ENCODE measurements at regions not wholly inside any gene's neighbourhood (a gene's known extent, or its start where the extent isn't known, plus 50 kb on each side); places are given as distances from the start of the nearest gene placed in this dataset.
"Not testable (repeated sequence)": the region's sequence is repeated elsewhere in the genome, so short reads cannot be mapped to it uniquely, and the experiment has no call there.

DNA sequence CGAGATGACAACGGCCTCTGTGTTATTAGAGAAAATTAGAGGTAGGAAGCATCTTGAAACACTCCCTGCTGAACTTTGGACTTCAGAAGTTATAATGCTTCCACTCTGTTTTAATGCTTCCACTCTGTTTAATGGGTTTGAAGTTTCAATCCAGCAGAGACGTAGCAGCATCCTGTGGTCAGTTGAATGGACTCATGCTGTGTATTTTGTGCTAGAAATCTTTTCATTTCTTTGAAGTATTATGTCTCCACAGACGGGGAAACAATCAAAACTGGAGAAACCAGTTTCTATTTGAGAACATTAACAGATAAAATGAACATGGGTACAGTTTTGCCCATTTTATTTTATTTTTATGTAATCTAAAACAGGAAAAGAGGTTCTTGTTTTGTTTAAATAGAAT is 1736.2 kb downstream of the SLITRK5 start:
- ATAC-seq: no peak
- Histone ChIP-seq H3K27me3 (no peaks in the 10 kb centered on the region), H3K4me3 (no peak overlapping the region), H3K36me3 (no peaks in the 10 kb centered on the region), H3K4me1 (no peaks in the 10 kb centered on the region), H3K27ac (no peak overlapping the region), H3K9me3 (no peaks in the 10 kb centered on the region)
- 55 to 59% methylated on average over 4 of the region's 4 CpGs for WGBS, 2 donors (ENCODE audit: low coverage in 1 of 2)
- TF ChIP-seq POLR2A (IDR thresholded peaks at IDR 0.05): no peak

DNA sequence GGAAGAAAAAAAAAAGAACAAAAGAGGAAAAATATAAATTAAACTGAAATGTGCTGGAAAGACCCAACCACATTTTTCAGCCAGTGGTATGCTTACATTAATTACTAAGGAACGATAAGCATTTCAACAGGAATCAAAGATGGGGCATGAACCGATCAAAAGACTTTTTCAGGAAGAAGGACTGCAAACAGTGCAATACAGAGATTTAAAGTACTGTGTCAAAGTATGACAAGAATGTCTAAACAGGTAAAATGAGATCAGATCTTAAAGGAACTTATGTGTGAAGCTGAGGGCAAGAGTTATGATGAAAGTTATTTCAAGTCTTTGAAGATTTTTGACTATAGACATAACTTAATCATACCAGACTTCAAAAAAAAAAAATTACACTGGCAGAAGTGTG is 1761.8 kb downstream of the SLITRK5 start:
- TF ChIP-seq, protein P1, sequence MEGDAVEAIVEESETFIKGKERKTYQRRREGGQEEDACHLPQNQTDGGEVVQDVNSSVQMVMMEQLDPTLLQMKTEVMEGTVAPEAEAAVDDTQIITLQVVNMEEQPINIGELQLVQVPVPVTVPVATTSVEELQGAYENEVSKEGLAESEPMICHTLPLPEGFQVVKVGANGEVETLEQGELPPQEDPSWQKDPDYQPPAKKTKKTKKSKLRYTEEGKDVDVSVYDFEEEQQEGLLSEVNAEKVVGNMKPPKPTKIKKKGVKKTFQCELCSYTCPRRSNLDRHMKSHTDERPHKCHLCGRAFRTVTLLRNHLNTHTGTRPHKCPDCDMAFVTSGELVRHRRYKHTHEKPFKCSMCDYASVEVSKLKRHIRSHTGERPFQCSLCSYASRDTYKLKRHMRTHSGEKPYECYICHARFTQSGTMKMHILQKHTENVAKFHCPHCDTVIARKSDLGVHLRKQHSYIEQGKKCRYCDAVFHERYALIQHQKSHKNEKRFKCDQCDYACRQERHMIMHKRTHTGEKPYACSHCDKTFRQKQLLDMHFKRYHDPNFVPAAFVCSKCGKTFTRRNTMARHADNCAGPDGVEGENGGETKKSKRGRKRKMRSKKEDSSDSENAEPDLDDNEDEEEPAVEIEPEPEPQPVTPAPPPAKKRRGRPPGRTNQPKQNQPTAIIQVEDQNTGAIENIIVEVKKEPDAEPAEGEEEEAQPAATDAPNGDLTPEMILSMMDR (IDR thresholded peaks at IDR 0.05): no peak
- TF ChIP-seq POLR2A (IDR thresholded peaks at IDR 0.05): no peak
- TF ChIP-seq POLR2AphosphoS5 (IDR thresholded peaks at IDR 0.05): no peak
- TF ChIP-seq EP300 (IDR thresholded peaks at IDR 0.05): no peak
- 14 to 29% methylated on average over 2 of the region's 2 CpGs for WGBS, 2 donors (ENCODE audit: low coverage in 1 of 2)
- Histone ChIP-seq H3K4me1 (no peaks in the 10 kb centered on the region), H3K27me3 (no peaks in the 10 kb centered on the region), H3K36me3 (no peaks in the 10 kb centered on the region), H3K27ac (no peak overlapping the region), H3K4me3 (no peak overlapping the region), H3K9me3 (no peaks in the 10 kb centered on the region)
- no peak for ATAC-seq

DNA sequence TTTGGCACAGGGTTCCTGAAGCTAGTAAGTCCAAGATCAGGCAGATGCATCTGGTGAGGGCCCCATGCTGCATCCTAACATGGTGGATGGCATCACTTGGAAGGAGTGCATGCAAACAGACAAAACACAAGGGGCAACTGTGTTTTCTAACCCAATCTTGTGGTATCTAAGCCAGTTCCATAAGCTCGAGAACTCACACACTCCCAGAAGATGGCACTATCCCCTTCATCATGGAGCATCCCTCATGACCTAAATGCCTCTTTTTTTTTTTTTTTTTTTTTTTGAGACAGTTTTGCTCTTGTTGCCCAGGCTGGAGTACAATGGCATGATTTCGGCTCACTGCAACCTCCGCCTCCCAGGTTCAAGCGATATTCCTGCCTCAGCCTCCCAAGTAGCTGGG is 1763.5 kb downstream of the SLITRK5 start:
- ATAC-seq: not testable (repeated sequence)

DNA sequence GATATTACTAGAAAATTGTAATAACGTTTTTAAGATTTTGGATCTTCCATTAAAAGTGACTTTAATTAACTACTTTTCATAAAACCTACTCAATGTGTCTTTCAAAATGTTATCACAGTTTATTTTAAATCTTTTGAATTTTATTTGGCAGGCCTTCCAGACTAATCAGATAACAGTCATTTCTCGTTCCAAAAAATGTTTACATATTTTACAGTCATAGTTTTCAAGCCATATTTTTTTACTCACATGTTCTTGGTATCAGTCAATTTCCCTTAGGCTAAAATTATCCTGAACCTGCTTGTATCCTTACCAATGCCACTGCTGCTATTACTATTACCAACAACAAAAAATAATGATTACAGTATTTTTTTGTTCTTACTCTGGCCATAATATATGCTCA is 1783.5 kb downstream of the SLITRK5 start:
- Histone ChIP-seq H3K4me1 (no peaks in the 10 kb centered on the region), H3K27ac (no peak overlapping the region), H3K27me3 (no peaks in the 10 kb centered on the region), H3K9me3 (no peaks in the 10 kb centered on the region), H3K36me3 (no peaks in the 10 kb centered on the region), H3K4me3 (no peak overlapping the region)
- TF ChIP-seq EP300 (IDR thresholded peaks at IDR 0.05) (no peak), POLR2A (IDR thresholded peaks at IDR 0.05) (no peak), POLR2AphosphoS5 (IDR thresholded peaks at IDR 0.05) (no peak)
- ATAC-seq: no peak
- WGBS, 2 donors (ENCODE audit: low coverage in 1 of 2): 12 to 27% methylated on average over 2 of the region's 2 CpGs

More for the DNA sequence above, 1763.5 kb downstream of the SLITRK5 start:
- not testable (repeated sequence) for H3K4me1 ChIP-seq, H3K36me3 ChIP-seq, H3K9me3 ChIP-seq, H3K27me3 ChIP-seq, H3K4me3 ChIP-seq, H3K27ac ChIP-seq
- 60% methylated on average over 1 of the region's 4 CpGs; no CpG with 5 or more reads in 1 of the 2 donors for WGBS, 2 donors (ENCODE audit: low coverage in 1 of 2)

DNA sequence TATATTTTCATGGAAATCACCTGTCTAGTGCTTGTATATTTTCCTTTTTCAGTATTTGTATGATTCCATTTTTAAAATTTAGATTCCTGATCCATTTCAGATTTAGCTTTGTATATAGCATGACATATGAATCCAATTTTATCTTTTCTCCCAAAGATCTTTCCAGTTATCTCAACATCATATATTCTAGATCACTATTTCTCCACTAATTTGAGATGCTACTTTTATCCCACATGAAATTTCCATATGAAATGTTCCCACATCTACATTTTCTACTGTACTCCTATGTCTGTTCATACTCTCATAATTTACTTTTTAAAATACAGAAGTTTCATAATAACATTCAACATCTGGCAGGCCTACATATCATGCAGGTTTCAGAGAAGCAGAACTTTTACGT is 1784.1 kb downstream of the SLITRK5 start:
- no peak for TF ChIP-seq POLR2AphosphoS5 (IDR thresholded peaks at IDR 0.05)
- no peak for TF ChIP-seq POLR2A (IDR thresholded peaks at IDR 0.05)
- TF ChIP-seq, protein P1 (IDR thresholded peaks at IDR 0.05): no peak
- TF ChIP-seq EP300 (IDR thresholded peaks at IDR 0.05): no peak
- Histone ChIP-seq H3K27me3 (no peaks in the 10 kb centered on the region), H3K36me3 (no peaks in the 10 kb centered on the region), H3K4me1 (no peaks in the 10 kb centered on the region), H3K4me3 (no peak overlapping the region), H3K9me3 (no peaks in the 10 kb centered on the region), H3K27ac (no peak overlapping the region)
- WGBS, 2 donors (ENCODE audit: low coverage in 1 of 2): 46 to 50% methylated on average over 1 of the region's 1 CpG
- ATAC-seq: no peak

DNA sequence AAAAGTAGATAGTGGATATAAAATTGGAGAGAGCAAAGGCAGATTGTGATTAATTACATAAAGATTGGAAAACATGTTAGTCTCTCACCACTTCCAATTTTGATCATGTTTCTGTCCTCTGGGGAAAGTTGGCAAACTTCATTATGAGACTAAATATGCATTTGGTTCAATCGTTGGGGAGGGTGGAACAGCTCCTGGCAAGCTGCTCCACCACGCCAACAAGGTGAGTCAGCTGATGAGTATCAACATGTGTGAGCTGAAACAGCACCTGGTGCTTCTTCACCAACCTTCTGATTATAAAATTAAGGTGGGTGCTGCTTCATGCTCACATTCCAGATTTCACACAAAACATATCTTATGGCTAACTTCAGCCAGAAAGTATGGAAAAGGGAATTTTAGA is 1784.6 kb downstream of the SLITRK5 start:
- Histone ChIP-seq H3K36me3 (no peaks in the 10 kb centered on the region), H3K27ac (no peak overlapping the region), H3K9me3 (no peaks in the 10 kb centered on the region), H3K4me3 (no peak overlapping the region), H3K4me1 (no peaks in the 10 kb centered on the region), H3K27me3 (no peaks in the 10 kb centered on the region)
- TF ChIP-seq, protein P1 (IDR thresholded peaks at IDR 0.05): no peak
- TF ChIP-seq POLR2A (IDR thresholded peaks at IDR 0.05) (no peak), POLR2AphosphoS5 (IDR thresholded peaks at IDR 0.05) (no peak), EP300 (IDR thresholded peaks at IDR 0.05) (no peak)
- no peak for ATAC-seq
- WGBS, 2 donors (ENCODE audit: low coverage in 1 of 2): 43 to 71% methylated on average over 2 of the region's 2 CpGs

DNA sequence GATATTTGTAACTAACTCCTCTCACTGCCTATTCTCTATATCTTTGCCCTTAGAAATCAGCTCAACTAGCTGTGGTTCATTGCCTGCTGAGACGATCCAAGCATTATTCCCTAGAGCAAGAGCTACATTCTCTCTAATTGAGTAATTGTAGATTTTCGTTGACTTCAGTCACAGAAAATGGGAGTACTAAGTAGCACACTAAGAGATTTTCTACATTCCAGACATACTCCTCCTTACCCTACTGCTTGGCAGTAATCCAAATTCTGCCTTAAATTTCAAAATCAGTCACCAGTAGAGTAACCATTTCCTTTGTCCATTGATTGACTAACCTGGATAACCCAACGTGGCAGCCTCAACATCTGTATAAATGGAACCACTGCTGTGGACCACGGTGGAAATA is 1786.8 kb downstream of the SLITRK5 start:
- no peaks in the 10 kb centered on the region for H3K36me3 ChIP-seq
- no peak for ATAC-seq
- no peaks in the 10 kb centered on the region for H3K27me3 ChIP-seq
- TF ChIP-seq EP300 (IDR thresholded peaks at IDR 0.05) (no peak), POLR2A (IDR thresholded peaks at IDR 0.05) (no peak), POLR2AphosphoS5 (IDR thresholded peaks at IDR 0.05) (no peak)
- TF ChIP-seq, protein P1 (IDR thresholded peaks at IDR 0.05): no peak
- no peaks in the 10 kb centered on the region for H3K4me1 ChIP-seq
- 56 to 58% methylated on average over 3 to 4 of the region's 4 CpGs for WGBS, 2 donors (ENCODE audit: low coverage in 1 of 2)
- no peak overlapping the region for H3K4me3 ChIP-seq
- no peaks in the 10 kb centered on the region for H3K9me3 ChIP-seq
- H3K27ac ChIP-seq: no peak overlapping the region

Data from gastroesophageal sphincter (tissue), 4 donors.